Activated CD4-positive, alpha-beta T cell treated with anti-CD3 and anti-CD28 coated beads, Interleukin-2, Interleukin-4, amounts not matched to agents 100 ng/mL and 50 ng/mL, durations not matched to agents 16 hours and 8 hours (primary cell): ENCODE measurements at regions not wholly inside any gene's neighbourhood (a gene's known extent, or its start where the extent isn't known, plus 50 kb on each side); places are given as distances from the start of the nearest gene placed in this dataset.

Source experiments
- DNase-seq: peaks from one replicate; pipeline ENCODE4 v3.0.0-alpha.2; 2020; ENCODE audit warnings: low spot score

GRCh38 chr5:107263387-107264018, 407.2 kb downstream of the EFNA5 start:
- no peak for DNase-seq

- peak; percentile 16 for DNase-seq
Observed at GRCh38 chr5:107257885-107258520, 412.7 kb downstream of the EFNA5 start.

GRCh38 chr5:107254902-107255234, 415.9 kb downstream of the EFNA5 start:
- DNase-seq = no peak

- no peak for DNase-seq
Observed at GRCh38 chr5:107254214-107254901, 416.4 kb downstream of the EFNA5 start.

DNA sequence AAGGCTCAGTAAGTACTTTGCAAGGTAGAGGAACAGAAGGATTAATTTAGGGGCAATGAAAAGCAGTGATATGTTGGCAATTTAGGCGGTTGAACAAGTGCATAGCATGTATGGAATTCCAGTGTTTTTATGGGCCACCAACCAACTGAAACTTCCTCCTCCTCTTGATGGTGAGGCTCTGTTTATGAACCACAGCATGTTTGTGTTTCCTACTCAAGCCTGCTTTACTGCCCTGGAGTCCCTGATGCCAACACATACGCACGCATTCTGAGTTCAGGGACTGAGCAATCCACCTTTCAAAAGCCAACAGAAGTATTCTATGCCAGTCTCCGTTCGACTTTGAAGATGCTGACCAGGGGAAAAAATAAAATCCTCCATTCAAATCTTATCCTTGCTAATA, 417.5 kb downstream of the EFNA5 start:
- no peak for DNase-seq

DNA sequence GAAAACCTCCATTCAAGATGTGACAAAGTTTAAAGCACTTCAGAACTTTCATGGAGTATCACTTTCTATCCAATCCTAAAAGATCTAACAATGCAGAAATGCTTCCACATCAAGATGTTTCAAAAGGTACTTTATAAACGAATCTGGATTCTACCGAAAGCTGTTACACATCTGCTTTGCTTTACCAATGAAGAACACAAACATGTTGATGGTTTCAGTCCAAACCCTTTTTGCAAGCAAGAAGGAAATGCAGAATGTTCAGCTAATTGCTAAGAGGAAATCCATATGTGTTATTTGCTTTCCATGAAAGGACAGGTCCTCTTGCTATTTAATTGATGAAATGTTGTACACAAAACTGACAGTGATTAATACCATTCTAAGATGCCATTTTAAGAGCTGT, 419.6 kb downstream of the EFNA5 start:
- no peak for DNase-seq

- DNase-seq = peak; percentile 53
Observed at GRCh38 chr5:107248066-107248695, 422.6 kb downstream of the EFNA5 start.

GRCh38 chr5:107247427-107247826, 423.3 kb downstream of the EFNA5 start:
- DNase-seq = no peak

DNA sequence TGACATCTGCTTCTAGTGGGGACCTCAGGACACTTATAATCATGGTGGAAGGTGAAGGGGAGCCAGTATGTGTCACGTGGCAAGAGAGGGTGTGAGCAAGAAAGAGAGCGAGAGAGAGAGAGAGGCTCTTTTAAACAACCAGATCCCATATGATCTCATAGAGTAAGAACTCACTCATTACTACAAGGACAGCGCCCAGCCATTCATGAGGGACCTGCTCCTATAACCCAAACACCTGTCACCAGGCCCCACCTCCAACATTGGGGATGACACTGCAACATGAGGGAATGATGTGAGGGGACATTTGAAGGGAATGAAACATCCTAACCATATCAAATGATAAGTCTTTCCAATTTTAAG, 427.5 kb downstream of the EFNA5 start:
- DNase-seq = no peak

- no peak for DNase-seq
Observed at GRCh38 chr5:107242411-107243219, 428.1 kb downstream of the EFNA5 start.

- DNase-seq = no peak
Observed at GRCh38 chr5:107241841-107242240, 428.9 kb downstream of the EFNA5 start.

GRCh38 chr5:107235167-107235566, 435.6 kb downstream of the EFNA5 start:
- DNase-seq = no peak

GRCh38 chr5:107232788-107233187, 437.9 kb downstream of the EFNA5 start:
- no peak for DNase-seq

- no peak for DNase-seq
Observed at GRCh38 chr5:107232293-107232692, 438.4 kb downstream of the EFNA5 start.

- no peak for DNase-seq
Observed at GRCh38 chr5:107231191-107231590, 439.5 kb downstream of the EFNA5 start.

DNA sequence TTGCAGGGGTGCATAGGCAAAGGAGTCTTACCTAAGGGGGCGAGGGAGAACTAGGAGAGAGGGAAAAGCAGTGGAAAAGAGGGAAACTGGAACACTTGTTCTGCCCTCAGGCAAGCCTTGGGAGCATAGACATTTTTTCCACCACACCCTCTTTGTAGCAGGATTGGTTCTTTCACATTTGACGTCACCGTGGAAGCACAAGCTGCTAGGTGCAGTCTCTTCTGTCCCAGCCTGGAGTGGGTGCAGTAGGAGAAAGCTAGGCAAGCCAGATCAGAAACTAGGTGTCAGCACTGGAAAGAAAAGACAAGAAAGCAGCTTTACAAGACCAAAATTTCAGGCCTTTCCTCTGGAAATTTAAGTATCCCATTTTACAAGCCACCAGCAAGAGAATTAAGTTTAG, 440.4 kb downstream of the EFNA5 start:
- no peak for DNase-seq

DNA sequence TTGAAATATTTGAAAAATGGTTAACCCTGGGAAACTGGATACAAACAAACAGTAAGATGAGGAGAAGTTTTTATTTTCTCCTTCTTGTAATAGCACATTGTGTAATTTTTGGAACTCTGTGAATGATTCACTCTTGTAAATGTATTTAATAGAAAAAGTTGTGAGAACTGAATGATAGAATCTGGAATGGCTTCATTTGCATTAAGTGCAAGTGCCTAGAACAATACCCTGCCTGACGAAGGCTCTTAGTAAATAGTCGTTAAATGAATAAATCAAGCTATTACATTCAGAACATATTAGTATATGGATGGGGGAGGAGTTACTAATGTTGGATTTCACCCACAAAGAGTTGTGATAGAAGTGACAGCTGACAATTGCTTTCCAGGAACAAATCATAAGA, 442.5 kb downstream of the EFNA5 start:
- no peak for DNase-seq

DNA sequence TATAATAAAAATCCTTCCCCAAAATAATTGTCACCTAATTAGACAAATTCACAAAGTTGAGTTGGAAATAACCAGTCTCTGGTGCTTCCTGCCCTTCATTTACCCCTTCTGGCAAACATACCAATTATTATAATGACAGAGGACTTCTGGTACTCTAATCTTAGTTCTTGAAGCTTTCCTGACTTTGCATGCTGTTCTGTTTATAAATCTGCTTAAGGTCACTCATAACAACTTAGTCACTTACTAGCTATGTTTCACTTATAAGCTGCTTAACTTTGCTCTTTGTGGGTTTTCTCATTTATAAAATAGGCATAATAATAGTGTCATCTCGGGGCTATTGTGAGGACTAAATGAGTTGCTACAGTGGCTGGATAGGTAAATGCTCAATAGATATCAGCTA, 446.5 kb downstream of the EFNA5 start:
- DNase-seq = no peak

DNA sequence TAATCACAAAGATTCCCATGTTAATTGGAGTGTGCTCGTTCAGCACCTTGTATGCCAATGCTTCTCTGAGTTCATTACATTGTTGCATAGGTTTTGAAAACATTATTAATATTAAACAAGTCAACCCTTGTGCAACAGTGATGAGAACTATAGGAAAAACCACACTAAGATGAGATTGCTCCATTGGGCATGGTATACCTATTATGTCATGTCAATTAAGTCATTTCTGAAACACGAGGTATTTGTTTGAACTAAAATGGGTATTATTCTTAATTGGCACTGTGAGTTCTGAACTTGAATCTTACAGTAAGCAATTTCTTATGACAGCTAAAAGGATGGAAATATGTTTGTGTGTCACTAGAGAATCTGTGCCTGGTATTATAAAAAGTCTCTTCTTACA, 447.7 kb downstream of the EFNA5 start:
- DNase-seq = no peak

DNA sequence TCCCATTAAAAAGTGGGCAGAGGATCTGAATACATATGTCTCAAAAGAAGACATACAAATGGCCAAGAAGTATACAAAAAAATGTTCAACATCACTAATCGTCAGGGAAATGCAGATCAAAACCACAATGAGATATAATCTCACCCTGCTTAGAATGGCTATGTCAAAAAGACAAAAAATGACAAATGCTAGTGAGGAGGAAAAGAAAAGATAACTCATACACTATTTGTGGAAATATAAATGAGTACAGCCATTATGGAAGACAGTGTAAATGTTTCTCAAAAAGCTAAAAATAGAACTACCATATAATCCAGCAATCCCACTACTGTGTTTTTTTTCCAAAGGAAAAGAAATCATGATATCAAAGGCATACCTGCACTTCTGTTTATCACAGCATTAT, 450.7 kb downstream of the EFNA5 start:
- DNase-seq = no peak

DNA sequence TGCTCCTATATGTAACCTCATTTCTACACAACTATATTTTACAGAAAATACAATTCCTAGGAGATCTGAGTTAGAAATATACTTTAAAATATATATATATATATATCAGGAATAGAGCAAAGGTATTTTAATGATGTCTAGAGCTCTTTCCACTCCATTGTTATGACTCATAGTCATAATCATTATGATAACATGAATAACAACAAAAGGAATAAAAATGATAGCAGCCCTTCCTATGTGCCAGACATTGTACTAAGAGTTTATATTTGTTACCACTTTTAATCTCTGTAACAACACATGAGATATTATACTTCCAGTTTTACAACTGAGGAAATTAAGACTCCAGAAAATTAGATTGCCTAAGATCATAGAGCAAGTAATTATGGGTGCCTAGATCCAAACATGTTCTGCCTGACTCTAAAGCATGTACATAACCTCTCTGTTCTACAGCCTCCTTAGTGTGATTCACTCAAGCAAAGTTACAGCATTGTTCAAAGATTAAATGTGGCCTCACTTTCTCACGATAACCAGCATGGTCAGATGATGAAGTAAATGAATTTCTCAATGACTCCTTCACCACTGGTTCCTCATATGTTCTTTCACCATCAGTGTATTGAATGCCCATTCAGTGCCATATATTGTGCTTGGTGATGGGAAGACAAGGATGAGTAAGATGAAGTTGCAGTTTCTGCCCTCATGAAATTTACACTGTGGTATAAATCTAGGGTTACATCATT, 452.1 kb downstream of the EFNA5 start:
- DNase-seq = no peak

DNA sequence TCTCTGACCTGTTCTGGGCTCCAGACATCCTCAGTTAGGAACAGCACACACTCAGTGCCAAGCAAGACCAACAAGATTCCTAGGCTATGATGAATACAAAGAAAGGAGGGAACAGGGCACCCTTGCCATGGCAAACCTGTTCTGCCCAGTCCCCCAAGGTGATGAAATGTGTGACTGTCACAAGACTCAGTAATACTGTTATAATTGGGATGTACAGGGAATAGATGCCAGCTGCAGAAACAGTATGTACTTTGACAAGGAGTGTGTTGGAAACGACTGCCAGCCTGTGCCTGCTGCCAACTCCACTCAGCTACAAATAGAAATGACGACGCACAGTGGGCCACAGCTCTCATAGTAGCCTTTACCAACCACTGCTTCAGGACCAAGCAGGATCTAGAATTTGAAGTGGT, 453.0 kb downstream of the EFNA5 start:
- DNase-seq = no peak
